ENCODE measurements at regions not wholly inside any gene's neighbourhood (a gene's known extent, or its start where the extent isn't known, plus 50 kb on each side); places are given as distances from the start of the nearest gene placed in this dataset.

DNA sequence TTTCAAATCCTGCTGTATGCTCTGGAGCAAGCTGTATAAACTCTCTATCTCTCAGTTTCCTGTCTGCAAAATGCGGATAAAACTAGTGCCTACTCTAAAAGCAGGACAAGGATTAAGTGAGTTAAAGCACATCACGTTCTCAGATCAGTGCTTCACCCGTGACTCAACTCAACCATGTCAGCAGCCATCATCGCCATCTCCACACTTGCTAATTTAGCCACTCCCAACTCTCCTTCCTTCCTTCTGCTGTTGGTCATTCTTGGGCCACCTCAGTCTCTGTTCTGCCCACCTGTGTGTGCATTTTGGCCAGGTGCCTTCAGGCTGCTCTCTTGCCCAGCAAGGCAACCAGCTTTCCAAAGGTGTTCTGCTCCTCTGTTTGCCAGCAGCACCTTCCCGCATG is 260.0 kb upstream of the CDYL start:
- WGBS, 2 donors: 89 to 92% methylated on average over 5 of the region's 5 CpGs
- Histone ChIP-seq H3K4me3 (no peak overlapping the region), H3K27me3 (no peaks in the 10 kb centered on the region), H3K9me3 (no peaks in the 10 kb centered on the region), H3K27ac (no peak overlapping the region), H3K36me3 (no peaks in the 10 kb centered on the region), H3K4me1 (no peaks in the 10 kb centered on the region)
- TF ChIP-seq POLR2AphosphoS5 (IDR thresholded peaks at IDR 0.05) (no peak), POLR2A (IDR thresholded peaks at IDR 0.05) (no peak), EP300 (IDR thresholded peaks at IDR 0.05) (no peak)
- TF ChIP-seq, protein P1, sequence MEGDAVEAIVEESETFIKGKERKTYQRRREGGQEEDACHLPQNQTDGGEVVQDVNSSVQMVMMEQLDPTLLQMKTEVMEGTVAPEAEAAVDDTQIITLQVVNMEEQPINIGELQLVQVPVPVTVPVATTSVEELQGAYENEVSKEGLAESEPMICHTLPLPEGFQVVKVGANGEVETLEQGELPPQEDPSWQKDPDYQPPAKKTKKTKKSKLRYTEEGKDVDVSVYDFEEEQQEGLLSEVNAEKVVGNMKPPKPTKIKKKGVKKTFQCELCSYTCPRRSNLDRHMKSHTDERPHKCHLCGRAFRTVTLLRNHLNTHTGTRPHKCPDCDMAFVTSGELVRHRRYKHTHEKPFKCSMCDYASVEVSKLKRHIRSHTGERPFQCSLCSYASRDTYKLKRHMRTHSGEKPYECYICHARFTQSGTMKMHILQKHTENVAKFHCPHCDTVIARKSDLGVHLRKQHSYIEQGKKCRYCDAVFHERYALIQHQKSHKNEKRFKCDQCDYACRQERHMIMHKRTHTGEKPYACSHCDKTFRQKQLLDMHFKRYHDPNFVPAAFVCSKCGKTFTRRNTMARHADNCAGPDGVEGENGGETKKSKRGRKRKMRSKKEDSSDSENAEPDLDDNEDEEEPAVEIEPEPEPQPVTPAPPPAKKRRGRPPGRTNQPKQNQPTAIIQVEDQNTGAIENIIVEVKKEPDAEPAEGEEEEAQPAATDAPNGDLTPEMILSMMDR (IDR thresholded peaks at IDR 0.05): no peak
- DNase-seq: no peak
- intact Hi-C loops (cut with DNase I): no loop called here

DNA sequence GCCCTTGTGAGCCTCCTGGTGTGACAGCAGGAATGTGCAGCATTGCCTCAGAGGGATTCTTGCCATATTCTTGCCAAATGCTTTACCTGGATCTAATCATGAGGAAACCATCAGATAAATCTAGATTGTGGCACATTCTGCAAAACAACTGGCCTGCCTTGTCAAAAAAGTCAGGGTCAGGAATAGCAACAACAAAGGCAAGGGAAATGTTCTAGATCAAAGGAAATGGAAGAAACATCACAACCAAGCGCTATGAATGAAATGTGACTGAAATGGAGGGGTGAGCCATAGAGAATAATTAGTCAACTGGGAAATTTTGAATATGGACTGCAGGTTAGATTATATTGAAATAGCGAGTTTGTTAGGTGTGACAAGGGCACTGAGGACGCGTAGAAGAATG is 262.6 kb upstream of the CDYL start:
- Histone ChIP-seq H3K9me3 (no peaks in the 10 kb centered on the region), H3K27me3 (no peaks in the 10 kb centered on the region), H3K27ac (no peak overlapping the region), H3K36me3 (no peaks in the 10 kb centered on the region), H3K4me1 (no peaks in the 10 kb centered on the region), H3K4me3 (no peak overlapping the region)
- TF ChIP-seq, protein P1 (IDR thresholded peaks at IDR 0.05): no peak
- no peak for TF ChIP-seq POLR2AphosphoS5 (IDR thresholded peaks at IDR 0.05)
- no peak for TF ChIP-seq EP300 (IDR thresholded peaks at IDR 0.05)
- no peak for TF ChIP-seq POLR2A (IDR thresholded peaks at IDR 0.05)
- DNase-seq: no peak
- 93 to 95% methylated on average over 4 of the region's 4 CpGs for WGBS, 2 donors
- intact Hi-C loops (cut with DNase I): no loop called here

DNA sequence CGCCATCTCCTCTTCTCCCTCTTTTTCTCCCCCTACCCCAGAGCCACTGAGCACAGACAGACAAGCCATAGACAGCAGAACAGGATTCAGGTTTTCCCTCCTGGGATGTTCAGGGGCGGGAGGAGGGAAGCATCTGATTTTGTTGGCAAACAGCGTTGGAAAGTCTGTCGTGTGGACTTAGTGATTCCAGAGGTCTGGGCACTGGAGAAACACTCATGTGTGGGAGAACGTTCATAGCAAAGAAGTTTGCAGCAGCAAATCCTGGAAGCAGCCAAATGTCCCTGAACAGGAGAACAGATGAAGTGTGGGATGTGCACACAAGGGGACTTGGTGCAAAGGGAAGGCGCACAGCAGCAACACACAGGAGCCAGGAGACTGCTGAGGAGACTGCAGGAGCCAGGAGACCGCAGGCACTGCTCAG is 264.1 kb upstream of the CDYL start:
- no peak overlapping the region for H3K4me3 ChIP-seq
- TF ChIP-seq POLR2AphosphoS5 (IDR thresholded peaks at IDR 0.05) (no peak), EP300 (IDR thresholded peaks at IDR 0.05) (no peak), POLR2A (IDR thresholded peaks at IDR 0.05) (no peak)
- TF ChIP-seq, protein P1 (IDR thresholded peaks at IDR 0.05): no peak
- intact Hi-C loops (cut with DNase I): no loop called here
- H3K27me3 ChIP-seq: no peaks in the 10 kb centered on the region
- H3K9me3 ChIP-seq: no peaks in the 10 kb centered on the region
- no peak overlapping the region for H3K27ac ChIP-seq
- H3K36me3 ChIP-seq: no peaks in the 10 kb centered on the region
- no peaks in the 10 kb centered on the region for H3K4me1 ChIP-seq
- no peak for DNase-seq
- 77 to 81% methylated on average over 7 of the region's 7 CpGs for WGBS, 2 donors

DNA sequence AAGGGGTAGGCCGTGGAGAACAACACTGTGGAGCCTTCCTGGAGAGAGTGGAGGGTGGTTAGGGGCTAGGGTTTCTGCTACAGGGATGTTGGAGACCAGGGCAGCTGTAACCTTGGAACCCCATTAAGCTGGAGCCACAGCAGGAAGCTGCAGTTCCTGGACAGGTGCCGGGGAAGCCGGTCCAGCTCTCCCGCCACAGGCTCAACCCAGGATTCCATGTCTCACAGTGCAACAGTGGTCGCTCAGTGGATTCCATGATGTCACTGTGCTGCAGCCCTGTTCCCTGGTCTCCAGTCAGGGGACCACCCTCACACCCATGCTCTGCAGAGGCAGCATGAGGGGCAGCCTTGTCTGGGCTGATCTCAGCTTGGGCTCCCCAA is 264.6 kb upstream of the CDYL start:
- TF ChIP-seq POLR2A (IDR thresholded peaks at IDR 0.05) (no peak), POLR2AphosphoS5 (IDR thresholded peaks at IDR 0.05) (no peak), EP300 (IDR thresholded peaks at IDR 0.05) (no peak)
- TF ChIP-seq, protein P1 (IDR thresholded peaks at IDR 0.05): no peak
- no peaks in the 10 kb centered on the region for H3K36me3 ChIP-seq
- intact Hi-C loops (cut with DNase I): no loop called here
- H3K27me3 ChIP-seq: no peaks in the 10 kb centered on the region
- no peak overlapping the region for H3K4me3 ChIP-seq
- DNase-seq: no peak
- H3K4me1 ChIP-seq: no peaks in the 10 kb centered on the region
- WGBS, 2 donors: 88 to 97% methylated on average over 5 of the region's 5 CpGs
- no peaks in the 10 kb centered on the region for H3K9me3 ChIP-seq
- no peak overlapping the region for H3K27ac ChIP-seq

DNA sequence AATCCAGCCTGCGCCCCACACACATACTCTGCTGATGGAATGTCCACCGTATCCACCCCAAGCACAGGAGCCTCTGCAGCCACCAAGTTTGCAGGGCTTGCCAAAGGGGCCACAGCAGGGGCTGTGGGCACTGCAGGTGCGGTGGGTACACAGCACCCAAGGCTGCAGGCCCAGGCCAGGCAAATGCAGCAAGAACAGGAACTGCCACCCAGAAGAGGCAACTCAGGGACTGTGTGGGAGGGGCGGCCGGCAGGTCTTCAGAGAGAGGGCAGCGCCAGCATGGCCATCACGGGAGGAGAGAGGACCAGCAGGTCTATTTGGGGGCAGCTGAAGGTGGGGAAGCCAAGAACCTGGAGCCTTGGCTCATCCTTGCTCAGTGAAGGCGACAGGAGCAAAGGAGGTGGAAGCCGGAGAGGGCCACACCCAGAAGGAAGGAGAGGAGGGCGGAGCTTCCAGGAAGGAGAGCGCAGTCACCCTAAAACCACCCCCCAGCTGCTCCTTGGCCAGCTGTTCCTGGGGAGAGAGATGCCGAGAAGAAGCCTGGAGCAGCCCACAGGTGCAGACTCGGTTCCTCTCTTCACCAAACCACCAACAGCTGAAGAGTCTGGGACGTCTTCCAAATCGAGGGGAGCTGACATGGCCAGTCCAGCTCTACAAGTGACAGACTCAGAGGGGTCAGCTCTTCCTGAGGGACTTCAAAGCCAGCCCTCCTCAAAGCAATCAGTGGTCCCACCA is 265.1 kb upstream of the CDYL start:
- 80 to 86% methylated on average over 15 of the region's 15 CpGs for WGBS, 2 donors
- H3K4me3 ChIP-seq: no peak overlapping the region
- intact Hi-C loops (cut with DNase I): no loop called here
- H3K9me3 ChIP-seq: no peaks in the 10 kb centered on the region
- H3K36me3 ChIP-seq: no peaks in the 10 kb centered on the region
- H3K4me1 ChIP-seq: no peaks in the 10 kb centered on the region
- no peak overlapping the region for H3K27ac ChIP-seq
- H3K27me3 ChIP-seq: no peaks in the 10 kb centered on the region
- TF ChIP-seq, protein P1 (IDR thresholded peaks at IDR 0.05): no peak
- no peak for TF ChIP-seq POLR2A (IDR thresholded peaks at IDR 0.05)
- TF ChIP-seq POLR2AphosphoS5 (IDR thresholded peaks at IDR 0.05): no peak
- no peak for TF ChIP-seq EP300 (IDR thresholded peaks at IDR 0.05)
- no peak for DNase-seq

Measured in sigmoid colon (tissue), 6 donors.